Fibroblast of pulmonary artery (primary cell): ENCODE measurements at regions not wholly inside any gene's neighbourhood (a gene's known extent, or its start where the extent isn't known, plus 50 kb on each side); places are given as distances from the start of the nearest gene placed in this dataset.

Source experiments
- DNase-seq: peaks from one replicate; pipeline ENCODE4 v3.0.0-alpha.2; 2010; ENCODE audit warnings: low read depth
- H3K4me3 ChIP-seq: replicated peaks from 2 replicates; pipeline ENCODE4 v1.5.1; 2011; ENCODE audit warnings: low read depth, mild to moderate bottlenecking, control low read depth, low read length, moderate library complexity
- CTCF ChIP-seq: IDR thresholded peaks from 2 replicates; pipeline ENCODE4 v1.5.1; 2011; ENCODE audit warnings: mild to moderate bottlenecking, control low read depth, low read length, inconsistent platforms; ENCODE audit errors: missing control alignments

GRCh38 chr9:99298614-99299013, 76.5 kb downstream of the SEC61B start:
- H3K4me3 ChIP-seq, result no peak overlapping the region
- no peak for TF ChIP-seq CTCF
- no peak for DNase-seq

GRCh38 chr9:99299211-99300102, 77.4 kb downstream of the SEC61B start:
- peak; percentile 32 for DNase-seq

GRCh38 chr9:99300103-99300439, 78.0 kb downstream of the SEC61B start:
- no peak for DNase-seq
- no peak for TF ChIP-seq CTCF
- H3K4me3 ChIP-seq, result no peak overlapping the region

More at GRCh38 chr9:99299211-99300102, 77.4 kb downstream of the SEC61B start:
- peak; percentile 13 for TF ChIP-seq CTCF
- no peak overlapping the region for H3K4me3 ChIP-seq

GRCh38 chr9:99300603-99301002, 78.5 kb downstream of the SEC61B start:
- DNase-seq, result no peak
- no peak overlapping the region for H3K4me3 ChIP-seq
- TF ChIP-seq CTCF, result no peak

GRCh38 chr9:99303177-99303576, 81.1 kb downstream of the SEC61B start:
- no peak overlapping the region for H3K4me3 ChIP-seq
- no peak for TF ChIP-seq CTCF
- no peak for DNase-seq

GRCh38 chr9:99305124-99305523, 83.0 kb downstream of the SEC61B start:
- TF ChIP-seq CTCF, result no peak
- no peak for DNase-seq
- H3K4me3 ChIP-seq, result no peak overlapping the region
